GM13977 (cell line): ENCODE measurements at regions not wholly inside any gene's neighbourhood (a gene's known extent, or its start where the extent isn't known, plus 50 kb on each side); places are given as distances from the start of the nearest gene placed in this dataset.

ENCODE experiments used
- DNase-seq: peaks from one replicate; pipeline ENCODE4 v3.0.0; 2012; ENCODE audit warnings: low spot score
- CTCF ChIP-seq: IDR thresholded peaks from 2 replicates; pipeline ENCODE4 v1.5.1; 2012; ENCODE audit warnings: mild to moderate bottlenecking, control low read depth; ENCODE audit not compliant: insufficient read depth; ENCODE audit errors: extremely low read depth, missing control alignments
- in situ Hi-C: fragments of 300-500 bp; cut with MboI; formaldehyde crosslinking; loops from one replicate; pipeline ENCODE4 v1.12.0; 2022; ENCODE audit warnings: low sequenced_read_pairs, low pct_unique_long_range_greater_than_20kb, mixed read lengths, inconsistent platforms; ENCODE audit not compliant: unreplicated experiment

- no peak for TF ChIP-seq CTCF
- no peak for DNase-seq
- in situ Hi-C loops = no loop called here
Observed at GRCh38 chr2:114175507-114175906, 266.9 kb upstream of the DPP10 start.

DNA sequence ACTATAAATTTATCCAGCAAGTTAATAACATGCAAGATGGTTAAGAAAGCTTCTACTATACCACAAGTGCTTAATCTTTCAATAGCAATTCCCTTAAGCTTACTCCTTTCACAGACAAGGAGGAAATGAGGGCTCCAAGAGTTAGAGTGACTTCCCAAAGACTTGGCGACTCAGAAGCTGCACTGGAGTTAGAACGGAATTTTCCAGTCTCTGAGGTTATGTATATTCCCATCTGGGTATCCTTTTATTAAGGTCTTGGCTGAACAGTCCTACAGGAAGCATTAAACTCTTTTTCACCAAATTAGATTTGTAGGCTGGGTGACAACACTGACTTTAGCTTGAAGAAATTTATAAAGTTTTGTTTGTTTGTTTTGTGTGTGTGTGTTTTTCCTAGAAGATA lies 256.9 kb upstream of the DPP10 start:
- no peak for DNase-seq
- TF ChIP-seq CTCF = no peak
- in situ Hi-C loops = no loop called here

- no peak for DNase-seq
- in situ Hi-C loops = no loop called here
- TF ChIP-seq CTCF = no peak
Observed at GRCh38 chr2:114192362-114192761, 250.1 kb upstream of the DPP10 start.

DNA sequence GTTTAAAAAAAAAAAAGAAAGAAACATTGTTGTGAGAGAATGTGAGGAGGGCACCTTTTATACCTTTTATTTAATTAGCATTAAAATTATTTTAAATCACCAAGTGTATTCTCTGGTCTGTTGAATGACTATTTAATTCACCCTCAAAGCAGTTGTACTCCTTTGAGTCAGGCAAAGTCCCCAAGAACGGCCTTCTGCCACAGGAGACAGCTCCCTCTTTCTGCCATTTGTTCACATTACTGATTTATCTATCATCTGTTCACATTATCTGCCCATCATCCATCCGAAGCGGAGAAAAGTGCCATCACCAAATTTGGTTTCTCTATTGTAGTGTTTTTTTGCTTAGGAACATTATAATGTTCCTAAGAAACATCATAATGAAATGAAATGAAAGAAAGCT lies 240.7 kb upstream of the DPP10 start:
- no peak for DNase-seq
- TF ChIP-seq CTCF = no peak
- in situ Hi-C loops = no loop called here

- no peak for DNase-seq
- in situ Hi-C loops = no loop called here
- no peak for TF ChIP-seq CTCF
Observed at GRCh38 chr2:114203679-114204078, 238.8 kb upstream of the DPP10 start.

DNA sequence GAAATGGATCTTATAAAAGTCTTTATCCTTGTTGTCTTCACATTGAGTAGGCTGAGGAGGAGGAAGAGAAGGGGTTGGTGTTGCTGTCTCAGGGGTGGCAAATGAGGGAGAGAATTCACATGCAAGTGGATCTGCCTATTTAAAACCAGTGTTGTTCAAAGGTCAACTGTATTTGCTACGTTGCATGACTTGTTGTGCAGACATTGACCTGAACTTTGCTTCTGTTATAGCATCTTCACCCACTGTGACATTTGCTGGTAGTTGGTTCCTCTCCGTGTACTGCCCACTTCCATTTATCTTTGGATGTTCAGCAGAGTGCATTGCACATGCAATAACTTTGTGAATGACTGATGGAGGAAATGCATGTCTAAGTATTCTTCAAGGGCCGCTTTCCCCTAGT lies 228.6 kb upstream of the DPP10 start:
- in situ Hi-C loops = no loop called here
- no peak for TF ChIP-seq CTCF
- no peak for DNase-seq

DNA sequence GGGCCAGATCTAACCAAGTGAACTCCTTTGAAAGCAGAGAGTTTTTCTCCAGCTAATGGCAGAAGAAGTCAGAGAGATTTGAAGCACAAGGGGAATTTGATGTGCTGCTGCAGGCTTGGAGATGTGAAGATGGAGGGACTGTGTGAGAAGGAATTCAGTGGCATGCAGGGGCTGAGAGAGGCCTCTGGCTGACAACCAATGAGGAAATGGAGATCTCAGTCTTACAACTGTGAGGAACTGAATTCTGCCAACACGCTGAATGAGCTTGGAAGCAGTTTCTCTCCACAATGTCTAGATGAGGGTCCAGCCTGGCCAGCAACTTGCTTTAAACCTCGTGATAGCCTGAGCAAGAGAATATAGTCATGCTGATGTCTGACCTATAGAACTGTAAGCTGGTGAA lies 224.1 kb upstream of the DPP10 start:
- DNase-seq = no peak
- no peak for TF ChIP-seq CTCF
- in situ Hi-C loops = no loop called here
